BJ (cell line): ENCODE measurements at regions not wholly inside any gene's neighbourhood (a gene's known extent, or its start where the extent isn't known, plus 50 kb on each side); places are given as distances from the start of the nearest gene placed in this dataset.

Experiments
- CTCF ChIA-PET: fragments of 350-600 bp; formaldehyde crosslinking; extraction: SDS; loops from one replicate; lab custom pipeline; 2021; ENCODE audit warnings: antibody characterized with exemption, inconsistent platforms; lab: Yijun Ruan, JAX
- POLR2A ChIA-PET: fragments of 300-600 bp; sonication (Branson Sonifier 250); formaldehyde crosslinking; extraction: SDS; loops from one replicate; lab custom pipeline; 2021; ENCODE audit warnings: antibody characterized with exemption; lab: Charles Lee
- DNase-seq: peaks from one replicate; pipeline ENCODE4 v3.0.0-alpha.2; 2011; ENCODE audit warnings: low read depth
- H3K27me3 ChIP-seq: 2 replicates; pipeline ENCODE4 v1.6.0; 2011; ENCODE audit warnings: low read length; ENCODE audit not compliant: control insufficient read depth, insufficient read depth
- H3K36me3 ChIP-seq: 2 replicates; pipeline ENCODE4 v1.5.1; 2011; ENCODE audit warnings: low read length; ENCODE audit not compliant: control insufficient read depth, insufficient read depth
- H3K4me3 ChIP-seq: 2 replicates; pipeline ENCODE4 v1.5.1; 2011; ENCODE audit warnings: low read depth, mild to moderate bottlenecking, control low read depth, low read length
- CTCF ChIP-seq: IDR thresholded peaks from 2 replicates; pipeline ENCODE4 v1.5.1; 2011; ENCODE audit warnings: low read depth, mild to moderate bottlenecking, control low read depth, inconsistent platforms, low read length, moderate library complexity; ENCODE audit not compliant: insufficient read depth

DNA sequence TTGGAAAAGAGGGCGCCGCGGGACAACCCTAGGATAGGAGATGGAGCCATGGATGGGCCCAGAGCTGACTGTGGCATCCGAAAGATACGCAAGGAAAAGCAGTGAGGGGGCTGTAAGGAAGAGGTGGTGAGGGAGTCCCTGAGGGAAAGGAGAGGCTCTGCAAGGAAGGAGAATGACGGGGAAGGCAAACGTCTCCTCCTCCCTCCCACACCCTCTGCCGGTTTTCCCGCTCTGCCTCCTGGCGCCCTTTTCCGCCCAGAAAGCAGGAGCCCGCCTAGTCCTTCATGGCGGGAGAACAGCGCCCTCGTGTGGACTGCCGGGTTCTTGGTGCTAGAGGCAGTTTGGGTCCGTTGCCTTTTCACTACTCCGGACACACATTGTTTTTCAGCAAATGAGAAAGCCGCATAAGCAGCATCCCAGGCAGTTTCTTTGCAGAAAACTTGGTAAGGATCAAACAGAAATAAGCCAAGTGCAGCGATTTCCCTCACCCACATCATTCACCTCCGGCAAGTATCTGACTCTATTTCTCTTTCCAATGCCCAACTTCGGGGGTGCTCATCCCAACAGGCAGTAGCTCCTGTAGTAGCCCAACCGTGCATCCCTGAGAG is 200.4 kb downstream of the INO80D start:
- DNase-seq = no peak
- H3K27me3 ChIP-seq = peaks cover 2% of the 10 kb centered on the region; the same call in 1 of the 2 replicates
- no peak overlapping the region for H3K4me3 ChIP-seq
- ChIA-PET CTCF (interaction anchor here (0.6 to 2.1 kb wide), 16 partner anchors 10 to 1741 kb away, joined by 3 to 8 read pairs (median 3); no protein-coding TSS in a partner anchor), POLR2A (no interaction called here)
- TF ChIP-seq CTCF = peak; percentile 91
- no peaks in the 10 kb centered on the region for H3K36me3 ChIP-seq

DNA sequence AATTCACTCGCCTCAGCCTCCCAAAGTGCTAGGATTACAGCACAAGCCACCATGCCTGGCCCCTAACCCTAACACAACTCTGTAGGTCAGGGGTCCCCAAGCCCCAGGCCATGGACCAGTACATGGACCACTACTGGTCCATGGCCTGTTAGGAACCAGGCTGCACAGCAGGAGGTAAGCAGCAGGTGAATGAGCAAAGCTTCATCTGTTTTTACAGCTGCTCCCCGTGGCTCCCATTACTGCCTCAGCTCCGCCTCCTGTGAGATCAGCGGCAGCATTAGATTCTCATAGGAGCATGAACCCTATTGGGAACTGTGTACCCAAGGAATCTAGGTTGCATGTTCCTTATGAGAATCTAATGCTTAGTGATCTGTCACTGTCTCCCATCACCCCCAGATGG is 201.7 kb downstream of the NRP2 start:
- Histone ChIP-seq H3K4me3 (no peak overlapping the region), H3K36me3 (no peaks in the 10 kb centered on the region), H3K27me3 (peaks cover 2% of the 10 kb centered on the region; the same call in 1 of the 2 replicates)
- ChIA-PET CTCF (interaction anchor here (1.0 kb wide), 1 partner anchor 1624 kb away, joined by 3 read pairs; no protein-coding TSS in a partner anchor), POLR2A (no interaction called here)
- TF ChIP-seq CTCF = no peak
- no peak for DNase-seq

DNA sequence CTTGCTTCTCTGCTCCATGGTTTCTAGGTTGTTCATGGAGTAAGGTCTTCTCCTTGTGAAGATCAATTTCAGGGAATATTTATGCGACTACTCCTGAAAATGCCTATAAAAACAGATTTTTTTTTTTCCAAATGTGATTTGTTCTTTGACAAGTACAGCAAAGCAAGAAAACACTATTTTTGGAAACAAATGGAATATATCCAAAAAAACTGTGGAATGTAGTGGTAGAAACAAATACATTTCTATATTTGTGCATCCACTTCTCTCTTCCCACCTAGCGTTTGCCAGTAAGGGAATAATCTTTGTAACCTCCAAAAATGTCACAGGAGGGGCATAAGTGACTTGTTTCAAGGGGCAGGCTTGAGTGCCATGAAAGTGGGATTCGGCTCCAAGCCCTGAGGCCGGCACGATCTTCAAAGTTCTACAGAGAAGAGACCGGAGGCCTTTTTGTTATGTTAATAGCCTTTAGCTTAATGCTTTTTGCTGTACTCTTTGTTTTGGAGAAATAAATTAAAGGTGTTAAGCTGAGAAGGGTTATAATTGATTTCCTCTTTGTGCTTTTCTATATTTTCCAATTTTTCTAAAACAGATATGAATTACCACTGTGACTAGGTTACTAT is 200.6 kb downstream of the NRP2 start:
- peaks cover 2% of the 10 kb centered on the region; the same call in 1 of the 2 replicates for H3K27me3 ChIP-seq
- DNase-seq = no peak
- ChIA-PET CTCF (no interaction called here), POLR2A (no interaction called here)
- H3K36me3 ChIP-seq = no peaks in the 10 kb centered on the region
- no peak overlapping the region for H3K4me3 ChIP-seq
- TF ChIP-seq CTCF = no peak

GRCh38 chr2:205880048-205880447 is 197.7 kb downstream of the NRP2 start:
- Histone ChIP-seq H3K4me3 (no peak overlapping the region), H3K27me3 (no peaks in the 10 kb centered on the region), H3K36me3 (no peaks in the 10 kb centered on the region)
- POLR2A ChIA-PET = no interaction called here
- DNase-seq = no peak
- no peak for TF ChIP-seq CTCF
- CTCF ChIA-PET = no interaction called here

DNA sequence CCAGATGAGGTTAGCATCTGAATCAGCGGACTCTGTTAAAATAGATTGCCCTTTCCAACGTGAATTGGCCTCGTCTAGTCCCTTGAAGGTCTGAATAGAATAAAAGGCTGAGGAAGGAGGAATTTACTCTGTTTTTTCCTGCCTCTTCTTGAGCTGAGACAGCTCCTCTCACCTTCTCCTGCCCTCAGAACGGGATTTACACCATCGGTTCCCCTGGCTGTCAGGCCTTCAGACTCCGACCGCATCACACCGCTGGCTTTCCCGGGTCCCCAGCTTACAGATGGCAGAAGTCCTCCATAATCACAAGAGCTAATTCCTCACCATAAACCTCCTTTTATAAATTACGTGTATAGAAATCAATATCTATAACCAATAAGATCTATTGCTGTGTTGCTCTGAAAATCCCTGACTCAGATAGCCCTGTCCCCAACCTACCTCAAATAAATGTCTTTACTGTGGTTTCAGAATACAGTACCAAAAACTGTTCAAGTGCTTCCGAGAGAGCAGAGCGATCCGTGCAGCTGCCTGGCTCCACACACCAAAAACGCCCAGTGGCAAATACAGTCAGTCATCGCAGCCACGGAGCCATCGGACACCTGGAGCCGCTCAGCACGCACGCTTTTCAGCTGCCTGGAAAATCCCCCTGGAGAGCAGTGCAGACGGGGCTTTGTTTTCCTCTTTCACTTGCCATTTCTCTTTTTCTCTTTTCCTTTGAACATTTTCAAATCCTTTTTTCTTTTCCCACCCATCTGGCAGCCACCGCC is 196.9 kb downstream of the NRP2 start:
- TF ChIP-seq CTCF = no peak
- H3K4me3 ChIP-seq = no peak overlapping the region
- ChIA-PET POLR2A (interaction anchor here (0.6 kb wide), 1 partner anchor 104 kb away, joined by 3 read pairs; no protein-coding TSS in a partner anchor), CTCF (no interaction called here)
- no peaks in the 10 kb centered on the region for H3K36me3 ChIP-seq
- DNase-seq = no peak
- no peaks in the 10 kb centered on the region for H3K27me3 ChIP-seq
